ENCODE measurements at regions not wholly inside any gene's neighbourhood (a gene's known extent, or its start where the extent isn't known, plus 50 kb on each side); places are given as distances from the start of the nearest gene placed in this dataset.
"Not testable (repeated sequence)": the region's sequence is repeated elsewhere in the genome, so short reads cannot be mapped to it uniquely, and the experiment has no call there.

- not testable (repeated sequence) for DNase-seq
Measured at GRCh38 chr2:155880382-155880781, 452.1 kb downstream of the NR4A2 start.

GRCh38 chr2:155879900-155880299, 452.6 kb downstream of the NR4A2 start:
- DNase-seq = not testable (repeated sequence)

GRCh38 chr2:155872396-155872795, 460.1 kb downstream of the NR4A2 start:
- no peak for DNase-seq

GRCh38 chr2:155871940-155872339, 460.6 kb downstream of the NR4A2 start:
- no peak for DNase-seq

DNA sequence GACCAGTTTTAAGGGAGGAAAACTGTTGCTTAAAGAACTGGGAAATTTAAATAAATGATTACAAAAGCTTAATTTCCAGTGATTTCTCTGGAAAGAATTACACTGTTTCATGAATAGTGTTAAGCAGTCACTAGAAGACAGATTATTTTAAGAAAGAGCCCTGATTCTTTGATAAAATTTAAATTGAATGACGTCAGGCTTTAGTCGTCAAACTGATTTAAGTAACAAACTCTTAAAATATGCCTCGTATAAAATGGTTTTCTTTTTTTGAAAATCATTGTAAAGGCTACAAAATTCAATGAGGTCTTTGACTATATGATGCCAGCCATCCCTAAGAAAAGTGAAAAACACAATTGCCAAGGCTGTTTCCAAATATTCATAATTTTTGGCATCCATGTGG, 465.0 kb downstream of the NR4A2 start:
- DNase-seq = no peak

DNA sequence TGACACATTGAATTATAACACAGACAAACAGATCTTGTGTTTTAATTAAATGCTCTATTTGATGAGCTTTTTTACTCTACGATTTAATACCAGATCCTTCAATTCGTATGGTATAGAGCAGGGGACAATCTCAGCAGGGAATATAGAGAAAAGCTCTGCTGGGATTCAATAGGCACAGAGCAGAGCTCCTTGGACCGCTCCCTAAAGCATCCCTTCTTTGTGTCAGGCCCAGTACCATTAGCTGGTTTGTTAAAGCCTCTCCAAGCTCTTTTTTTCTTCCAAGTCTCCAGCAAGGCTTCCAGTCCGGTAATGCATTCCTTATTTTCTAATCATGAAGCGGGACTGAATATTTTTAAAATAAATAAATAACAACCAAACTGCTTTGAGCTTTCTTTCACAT, 466.0 kb downstream of the NR4A2 start:
- no peak for DNase-seq

DNA sequence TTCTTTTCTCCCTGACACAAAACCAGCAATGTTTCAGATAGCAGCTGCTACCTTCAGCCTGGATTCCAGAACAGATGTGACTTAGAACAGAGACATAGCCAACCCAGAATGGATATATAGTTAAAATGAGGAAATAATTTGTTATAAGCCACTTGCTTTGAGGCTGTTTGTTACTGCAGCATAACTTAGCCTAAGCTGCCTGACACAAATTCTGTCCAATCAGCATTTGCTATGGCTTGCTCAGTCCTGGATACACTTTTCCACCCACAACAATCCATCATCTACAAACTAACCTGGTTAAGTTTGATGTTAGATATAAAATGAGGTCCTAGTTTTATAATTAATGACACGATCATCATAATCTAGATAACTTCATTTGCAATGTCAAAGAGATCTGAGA, 480.4 kb downstream of the NR4A2 start:
- DNase-seq = no peak

- no peak for DNase-seq
Measured at GRCh38 chr2:155846259-155846658, 486.3 kb downstream of the NR4A2 start.

GRCh38 chr2:155844461-155844860, 488.1 kb downstream of the NR4A2 start:
- no peak for DNase-seq

GRCh38 chr2:155842103-155842502, 490.4 kb downstream of the NR4A2 start:
- no peak for DNase-seq

DNA sequence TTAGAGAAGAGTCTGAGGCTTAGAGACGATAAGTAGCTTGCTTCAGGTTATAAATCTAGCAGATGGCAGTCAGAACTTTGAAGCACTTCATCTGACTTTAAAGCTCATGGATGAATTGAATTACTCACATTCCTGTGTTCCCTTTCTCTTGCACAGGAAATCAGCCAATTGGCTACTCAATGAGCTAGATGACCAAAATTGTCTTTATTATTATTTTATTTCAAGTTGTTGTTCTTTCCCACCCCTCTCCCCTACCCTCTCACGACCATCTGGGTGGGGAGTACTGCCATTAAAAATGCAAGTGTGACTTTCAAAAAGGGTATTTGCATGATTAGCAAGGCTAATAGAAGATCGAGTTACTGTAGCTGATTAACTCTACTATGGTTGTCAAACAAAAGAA, 491.1 kb downstream of the NR4A2 start:
- no peak for DNase-seq

- DNase-seq = no peak
Measured at GRCh38 chr2:155840661-155841060, 491.9 kb downstream of the NR4A2 start.

DNA sequence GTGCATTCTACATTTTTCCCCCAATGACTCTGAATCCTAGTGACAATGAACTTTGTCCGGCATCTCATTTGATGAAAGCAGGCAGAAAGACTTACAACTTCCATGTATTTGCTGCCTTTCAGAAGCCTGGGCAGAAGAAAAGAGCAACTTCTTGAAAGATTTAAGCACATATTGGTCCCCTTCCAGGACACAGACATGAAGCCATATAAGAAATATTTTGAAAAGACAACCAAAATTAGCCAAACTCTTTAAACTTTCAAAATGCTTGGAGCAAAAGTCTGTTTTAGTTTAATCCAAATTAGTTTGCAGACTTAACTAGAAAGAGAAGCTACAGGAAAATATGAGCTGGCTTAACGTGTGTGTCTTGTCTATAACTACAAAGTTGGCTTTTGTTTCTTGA, 492.5 kb downstream of the NR4A2 start:
- DNase-seq = no peak

DNA sequence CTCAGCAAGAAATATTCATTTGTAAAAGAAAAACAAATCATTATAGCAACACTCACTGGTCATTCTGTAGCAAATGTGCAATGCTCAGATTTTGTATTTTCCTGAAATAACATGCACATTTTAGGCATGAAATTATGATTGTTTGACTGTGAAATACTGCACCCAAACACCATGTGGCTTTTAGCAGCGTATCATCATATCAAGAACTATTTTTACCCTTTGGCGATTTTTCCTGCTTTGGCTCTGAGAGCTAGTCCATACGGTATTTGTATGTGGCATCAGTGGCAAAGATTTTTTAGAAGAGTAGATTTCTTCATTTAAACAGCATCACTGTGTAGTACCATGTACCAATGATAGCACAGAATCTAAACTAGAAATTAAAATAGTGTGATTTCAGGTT, 493.1 kb downstream of the NR4A2 start:
- no peak for DNase-seq

GRCh38 chr2:155836439-155836838, 496.1 kb downstream of the NR4A2 start:
- DNase-seq = no peak

DNA sequence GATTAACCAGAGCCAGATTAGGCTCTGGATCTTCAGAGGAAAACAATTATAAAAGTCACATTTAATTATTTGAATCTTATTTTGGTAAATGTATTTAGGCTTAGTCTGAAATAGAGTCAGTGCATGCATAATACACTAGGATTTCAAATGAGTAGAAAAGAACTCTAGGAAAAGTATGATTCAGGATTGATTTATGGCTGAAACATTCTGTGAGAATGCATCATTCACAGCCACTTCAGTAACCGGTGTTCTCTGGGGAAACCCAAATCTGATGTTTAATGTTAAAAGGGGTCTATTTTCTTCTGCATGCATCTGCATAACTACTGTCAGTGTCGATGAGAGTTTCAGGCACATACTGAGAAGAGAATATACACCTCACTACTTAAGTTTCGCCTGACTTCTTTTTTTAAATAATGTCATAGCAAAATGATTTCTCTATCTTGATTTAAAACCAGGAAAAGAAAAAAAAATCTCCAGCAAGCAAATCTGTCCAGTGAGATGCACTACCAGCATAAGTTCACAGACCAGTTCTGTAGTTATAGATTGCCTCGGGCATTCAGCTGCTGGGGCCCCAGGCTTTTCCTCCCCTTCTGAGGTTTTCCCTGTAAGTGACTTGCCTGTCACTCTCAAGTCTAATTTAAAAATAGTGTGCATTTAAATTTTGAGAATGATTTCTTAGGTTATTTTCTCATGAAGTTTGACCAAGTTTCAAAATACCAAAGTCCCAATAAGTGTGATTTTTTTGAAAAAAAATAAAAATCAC, 501.5 kb downstream of the NR4A2 start:
- no peak for DNase-seq

GRCh38 chr2:155830351-155830750, 502.2 kb downstream of the NR4A2 start:
- no peak for DNase-seq

- no peak for DNase-seq
Measured at GRCh38 chr2:155825876-155826275, 506.6 kb downstream of the NR4A2 start.

DNA sequence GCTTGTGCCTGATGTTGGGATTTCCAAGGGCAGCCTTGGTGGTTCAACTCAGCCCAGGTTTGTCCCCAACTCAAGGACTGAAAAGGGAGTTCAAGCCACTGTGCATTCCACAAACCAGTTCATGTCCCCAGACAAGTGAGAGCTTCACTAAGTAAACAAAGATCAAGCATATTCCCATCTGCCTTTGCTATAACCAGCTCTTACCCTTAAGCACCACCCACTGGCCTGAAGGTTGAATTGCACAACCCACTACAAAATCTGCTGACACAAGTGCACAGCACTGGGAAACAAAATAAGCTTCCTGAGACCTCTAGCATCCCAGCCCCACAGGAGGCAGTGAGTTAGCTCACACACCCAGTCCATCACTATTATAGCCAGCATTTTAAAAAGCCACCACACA, 516.7 kb downstream of the NR4A2 start:
- DNase-seq = no peak

- DNase-seq = no peak
Measured at GRCh38 chr2:155815275-155815674, 517.2 kb downstream of the NR4A2 start.

GRCh38 chr2:155810411-155810810, 522.1 kb downstream of the NR4A2 start:
- DNase-seq = no peak

- DNase-seq = no peak
Measured at GRCh38 chr2:155802888-155803287, 529.6 kb downstream of the NR4A2 start.

DNA sequence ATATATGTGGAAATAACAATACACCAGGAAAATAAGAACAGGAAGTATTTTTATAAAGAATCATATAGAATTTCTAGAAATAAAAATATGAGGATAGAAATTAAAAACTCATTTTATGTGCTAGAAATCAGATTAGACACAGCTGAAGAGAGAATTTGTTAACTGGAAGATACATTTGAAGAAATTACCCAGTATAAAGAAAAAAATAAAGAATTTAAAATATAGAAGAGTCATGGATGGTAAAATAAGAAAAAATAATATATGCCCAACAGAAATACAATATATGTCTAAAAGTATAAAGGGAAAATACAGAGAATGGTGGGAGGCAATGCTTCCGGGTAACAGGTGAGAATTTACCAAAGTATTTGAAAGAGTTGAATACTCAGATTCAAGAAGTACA, 539.9 kb downstream of the NR4A2 start:
- no peak for DNase-seq

DNA sequence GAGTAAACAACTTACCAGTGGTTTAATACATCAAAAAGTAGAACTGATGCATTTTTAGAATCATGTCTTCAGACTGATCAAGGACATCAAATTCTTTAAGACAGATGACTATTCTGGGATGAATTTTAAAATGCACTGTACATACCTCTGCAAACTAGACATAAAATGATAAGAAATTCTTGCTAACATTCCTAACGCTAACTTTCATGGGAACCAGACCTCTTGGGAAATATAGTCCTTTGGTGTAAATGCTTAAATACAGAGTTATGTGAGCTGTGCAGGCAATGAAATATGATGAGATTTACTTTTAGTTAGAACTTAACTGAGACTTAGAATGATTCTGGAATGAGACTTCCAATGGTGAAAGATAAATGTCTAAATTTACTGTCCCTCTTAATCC, 562.0 kb downstream of the NR4A2 start:
- DNase-seq = no peak

- no peak for DNase-seq
Measured at GRCh38 chr2:155766342-155767115, 566.0 kb downstream of the NR4A2 start.
